T47D (cell line): ENCODE measurements at regions not wholly inside any gene's neighbourhood (a gene's known extent, or its start where the extent isn't known, plus 50 kb on each side); places are given as distances from the start of the nearest gene placed in this dataset.

Source experiments
- DNase-seq, 2 experiments: peaks; one replicate each; pipeline versions ENCODE4 v3.0.0 to v3.0.0-alpha.2; 2011 to 2012; ENCODE audit warnings: low read depth in 1 of 2, low spot score in 1 of 2
- JUND ChIP-seq: IDR thresholded peaks from 2 replicates; pipeline ENCODE4 v1.6.1; 2012; ENCODE audit warnings: low read depth
- in situ Hi-C: cut with HindIII; loops from 2 replicates; pipeline ENCODE4 v1.10.0; 2016; ENCODE audit warnings: low sequenced_read_pairs, low pct_unique_long_range_greater_than_20kb

DNA sequence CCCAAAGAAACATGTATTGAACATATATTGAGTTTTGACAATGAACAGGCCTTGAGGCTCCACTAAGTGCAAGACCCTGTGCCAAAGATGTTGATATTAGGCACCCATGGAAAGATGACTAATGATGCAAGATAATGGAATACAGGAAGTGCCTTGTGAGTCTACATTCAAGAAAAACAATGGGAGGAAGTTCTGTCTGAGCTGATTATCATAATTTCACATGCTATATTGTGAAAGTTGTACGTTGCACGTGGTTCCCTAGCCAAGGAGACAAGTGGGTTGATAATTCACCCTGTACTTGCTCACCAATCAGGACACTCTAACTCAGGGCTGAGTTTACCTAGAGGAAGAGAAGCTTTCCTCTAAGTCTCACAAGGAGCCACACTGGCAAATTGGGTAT, 186.9 kb upstream of the STAC start:
- no peak for TF ChIP-seq JUND
- in situ Hi-C loops: no loop called here
- DNase-seq: no peak

- DNase-seq: no peak
- no peak for TF ChIP-seq JUND
- in situ Hi-C loops: no loop called here
Measured at GRCh38 chr3:36196058-36196457, 184.2 kb upstream of the STAC start.

DNA sequence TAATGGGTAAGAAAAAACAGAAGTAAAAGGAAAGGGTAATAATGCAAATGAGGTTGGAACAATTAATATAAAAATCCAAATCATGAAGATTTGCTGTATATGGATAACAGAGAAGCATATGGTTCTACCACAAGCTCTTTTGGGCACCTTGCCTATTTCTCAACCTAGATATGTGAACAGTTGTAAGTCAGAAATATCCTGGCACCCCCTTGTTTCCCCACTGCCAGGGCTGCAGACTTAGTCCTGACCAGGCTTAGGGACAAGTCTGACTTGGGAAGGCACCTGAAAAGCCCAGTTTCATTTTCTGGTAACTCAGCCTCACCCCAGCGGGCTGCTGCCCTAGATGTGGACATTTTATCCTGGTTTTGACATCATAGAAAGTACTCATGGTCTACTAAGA, 183.2 kb upstream of the STAC start:
- no peak for DNase-seq
- TF ChIP-seq JUND: no peak
- in situ Hi-C loops: no loop called here

- in situ Hi-C loops: no loop called here
- DNase-seq: no peak
- no peak for TF ChIP-seq JUND
Measured at GRCh38 chr3:36201546-36201945, 178.8 kb upstream of the STAC start.

- no peak for DNase-seq
- no peak for TF ChIP-seq JUND
- in situ Hi-C loops: no loop called here
Measured at GRCh38 chr3:36206956-36207580, 173.2 kb upstream of the STAC start.

DNA sequence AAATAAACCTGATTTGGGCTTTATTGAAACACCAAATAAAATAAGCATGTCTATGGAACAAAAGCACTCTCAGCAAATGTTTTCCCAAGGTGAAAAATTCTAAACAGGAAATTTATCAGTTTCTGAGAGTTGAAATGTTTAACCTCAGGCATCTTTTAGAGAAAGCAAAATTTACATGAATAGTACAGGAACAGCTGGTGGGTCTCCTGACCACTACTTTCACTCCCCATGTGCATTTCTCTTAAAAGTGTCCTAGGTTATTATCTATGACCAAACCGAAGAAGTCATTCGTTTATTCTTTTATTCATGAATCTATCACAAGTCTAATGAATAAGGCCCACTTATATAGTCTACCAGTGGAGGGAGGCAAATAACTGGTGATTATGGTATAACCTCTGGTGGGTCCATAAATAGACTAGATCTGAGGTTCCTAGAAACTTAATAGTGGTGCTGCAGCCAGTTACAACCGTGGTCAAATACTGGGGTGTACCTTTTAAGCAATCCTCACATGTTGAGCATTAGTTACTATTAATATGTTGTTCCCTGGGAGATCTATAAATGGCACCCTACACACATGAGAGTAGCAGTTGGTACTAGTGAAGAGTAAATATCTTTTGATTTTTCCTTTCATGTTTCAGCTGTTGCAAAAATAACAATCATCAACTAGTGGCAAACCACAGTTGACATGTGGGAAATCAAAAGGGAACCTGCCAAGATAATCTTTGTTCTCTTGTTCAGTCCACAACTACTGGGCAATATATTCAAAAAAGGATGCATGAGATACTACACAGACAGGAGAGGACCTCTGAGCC, 169.3 kb upstream of the STAC start:
- in situ Hi-C loops: no loop called here
- no peak for TF ChIP-seq JUND

GRCh38 chr3:36211652-36211999, 168.7 kb upstream of the STAC start:
- no peak for TF ChIP-seq JUND
- in situ Hi-C loops: no loop called here

More for the DNA sequence above, 169.3 kb upstream of the STAC start:
- DNase-seq: no peak

DNA sequence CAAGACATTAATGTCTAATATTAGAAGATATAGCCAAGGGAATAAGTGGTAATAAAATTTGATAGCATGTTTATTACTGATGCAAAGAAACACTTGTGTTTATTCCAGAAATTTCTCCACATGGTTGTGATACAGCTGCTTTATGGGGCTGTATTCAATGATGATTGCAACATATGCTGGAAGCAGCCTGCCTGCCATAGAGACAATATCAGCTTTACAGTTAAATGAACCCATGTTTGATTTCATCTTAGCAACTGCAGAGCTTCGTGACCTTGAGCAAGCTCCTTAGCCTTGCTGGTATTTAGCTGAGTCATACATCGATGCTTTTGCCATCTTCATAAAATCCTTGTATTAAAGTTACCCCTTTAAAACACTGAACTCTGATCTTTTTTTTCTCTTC, 168.1 kb upstream of the STAC start:
- no peak for TF ChIP-seq JUND
- no peak for DNase-seq
- in situ Hi-C loops: no loop called here

More at GRCh38 chr3:36211652-36211999, 168.7 kb upstream of the STAC start:
- DNase-seq: no peak

DNA sequence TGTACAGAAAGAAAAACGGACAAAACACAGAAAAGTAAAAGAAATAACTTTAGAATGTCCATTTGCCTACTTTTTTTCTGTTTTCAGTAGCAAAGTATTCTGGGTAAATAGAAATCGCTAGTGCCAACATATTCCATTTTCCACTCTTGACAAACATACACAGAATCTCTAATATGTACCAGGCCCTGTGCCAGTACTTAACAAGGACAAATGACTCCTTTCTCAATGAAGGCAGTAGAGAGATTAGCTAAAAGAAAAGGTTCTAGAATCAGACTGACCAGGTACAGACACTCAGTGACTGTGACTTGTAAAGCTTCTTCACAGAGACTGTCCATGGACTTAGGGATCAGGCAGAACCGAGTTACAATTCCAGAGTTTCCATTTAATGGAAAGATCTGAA, 165.8 kb upstream of the STAC start:
- in situ Hi-C loops: no loop called here
- no peak for TF ChIP-seq JUND
- DNase-seq: no peak

DNA sequence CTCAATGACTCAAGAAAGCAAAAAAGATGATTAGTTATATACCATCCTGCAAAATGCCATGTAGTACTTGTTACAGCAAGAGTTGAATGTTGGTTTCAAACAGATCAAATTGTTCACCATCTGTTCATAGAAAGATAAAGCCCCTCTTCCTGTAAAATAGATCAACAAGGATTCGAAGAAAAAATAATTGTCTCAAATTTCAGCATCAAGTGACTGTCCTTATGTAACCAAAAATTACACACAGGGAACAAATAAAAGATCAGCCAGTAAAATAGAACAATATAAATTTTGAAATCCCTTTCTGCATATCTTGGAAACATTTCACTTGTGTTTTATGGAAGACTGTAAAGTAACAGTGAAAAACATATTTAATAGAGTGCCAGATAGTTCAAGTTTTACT, 165.1 kb upstream of the STAC start:
- DNase-seq: no peak
- in situ Hi-C loops: no loop called here
- no peak for TF ChIP-seq JUND

GRCh38 chr3:36219398-36219797, 160.9 kb upstream of the STAC start:
- TF ChIP-seq JUND: no peak
- DNase-seq: no peak
- in situ Hi-C loops: no loop called here

- in situ Hi-C loops: no loop called here
- no peak for DNase-seq
Measured at GRCh38 chr3:36220173-36220572, 160.1 kb upstream of the STAC start.

DNA sequence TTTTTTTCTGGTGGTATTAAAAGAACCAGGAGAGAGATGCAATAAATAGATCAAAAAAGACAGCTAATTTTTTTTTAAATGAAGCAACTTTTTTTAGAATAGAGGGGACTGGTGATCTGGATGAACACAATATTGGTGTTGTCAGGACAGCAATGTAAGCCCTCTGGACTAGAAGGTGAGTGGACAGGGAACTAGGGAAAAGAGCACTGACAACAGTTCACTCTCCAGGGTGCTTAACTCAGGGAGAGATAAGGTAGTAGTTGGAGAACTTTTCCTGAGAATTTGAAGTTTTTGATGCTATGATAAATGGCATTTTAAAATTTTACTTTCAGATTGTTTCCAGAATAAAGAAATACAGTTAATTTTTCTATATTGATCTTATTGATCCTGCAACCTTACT, 158.3 kb upstream of the STAC start:
- in situ Hi-C loops: no loop called here
- no peak for TF ChIP-seq JUND
- DNase-seq: no peak

More at GRCh38 chr3:36220173-36220572, 160.1 kb upstream of the STAC start:
- no peak for TF ChIP-seq JUND
